ENCODE measurements at regions not wholly inside any gene's neighbourhood (a gene's known extent, or its start where the extent isn't known, plus 50 kb on each side); places are given as distances from the start of the nearest gene placed in this dataset.

DNA sequence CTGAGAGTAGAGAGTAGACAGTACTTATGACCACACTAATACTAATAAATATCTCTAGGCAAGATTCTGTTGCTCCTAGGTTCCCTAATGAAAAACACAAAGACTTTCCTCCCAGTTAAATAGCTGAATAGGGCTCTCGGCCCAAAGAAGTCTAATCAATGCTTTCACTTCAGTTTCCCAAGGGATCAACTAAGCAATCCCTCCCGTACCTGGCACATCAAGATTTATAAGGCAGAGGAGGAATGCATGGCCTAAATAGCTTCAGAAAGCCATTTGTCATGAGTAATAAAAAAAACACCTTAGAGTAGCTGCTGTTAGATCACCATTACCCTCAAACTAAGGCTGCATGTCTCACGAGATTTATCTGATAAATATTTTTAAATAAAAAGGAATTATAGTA, 56.8 kb upstream of the EXOC1L start:
- no peak overlapping the region for H3K4me2 ChIP-seq
- no peaks in the 10 kb centered on the region for H3K36me3 ChIP-seq (ENCODE audit: insufficient read depth)
- ATAC-seq (no peak), DNase-seq (ENCODE audit: low spot score) (no peak)
- H3K27ac ChIP-seq (ENCODE audit: low read depth) = no peak overlapping the region
- no peaks in the 10 kb centered on the region for H4K20me1 ChIP-seq (replicated peaks; ENCODE audit: insufficient read depth)
- H3K27me3 ChIP-seq (ENCODE audit: insufficient read depth) = no peaks in the 10 kb centered on the region
- H3K79me2 ChIP-seq (replicated peaks; ENCODE audit: insufficient read depth) = no peaks in the 10 kb centered on the region
- no peaks in the 10 kb centered on the region for H3K4me1 ChIP-seq (ENCODE audit: insufficient read depth)
- TF ChIP-seq EZH2 (IDR thresholded peaks at IDR 0.05; ENCODE audit: low read depth, unreplicated experiment) (no peak), POLR2AphosphoS5 (IDR thresholded peaks at IDR 0.05; ENCODE audit: low read depth) (no peak), ZNF331 (CRISPR knock-in tag; IDR thresholded peaks at IDR 0.05; ENCODE audit: low read depth) (no peak), CREB1 (CRISPR knock-in tag; IDR thresholded peaks at IDR 0.05; ENCODE audit: low read depth) (no peak), ZNF114 (CRISPR knock-in tag; IDR thresholded peaks at IDR 0.05) (no peak), NANOG (IDR thresholded peaks at IDR 0.05; ENCODE audit: borderline replicate concordance) (no peak), STAT1 (IDR thresholded peaks at IDR 0.05; ENCODE audit: unreplicated experiment) (no peak), EZH2phosphoT487 (IDR thresholded peaks at IDR 0.05; ENCODE audit: unreplicated experiment) (no peak)
- TF ChIP-seq, protein P1, sequence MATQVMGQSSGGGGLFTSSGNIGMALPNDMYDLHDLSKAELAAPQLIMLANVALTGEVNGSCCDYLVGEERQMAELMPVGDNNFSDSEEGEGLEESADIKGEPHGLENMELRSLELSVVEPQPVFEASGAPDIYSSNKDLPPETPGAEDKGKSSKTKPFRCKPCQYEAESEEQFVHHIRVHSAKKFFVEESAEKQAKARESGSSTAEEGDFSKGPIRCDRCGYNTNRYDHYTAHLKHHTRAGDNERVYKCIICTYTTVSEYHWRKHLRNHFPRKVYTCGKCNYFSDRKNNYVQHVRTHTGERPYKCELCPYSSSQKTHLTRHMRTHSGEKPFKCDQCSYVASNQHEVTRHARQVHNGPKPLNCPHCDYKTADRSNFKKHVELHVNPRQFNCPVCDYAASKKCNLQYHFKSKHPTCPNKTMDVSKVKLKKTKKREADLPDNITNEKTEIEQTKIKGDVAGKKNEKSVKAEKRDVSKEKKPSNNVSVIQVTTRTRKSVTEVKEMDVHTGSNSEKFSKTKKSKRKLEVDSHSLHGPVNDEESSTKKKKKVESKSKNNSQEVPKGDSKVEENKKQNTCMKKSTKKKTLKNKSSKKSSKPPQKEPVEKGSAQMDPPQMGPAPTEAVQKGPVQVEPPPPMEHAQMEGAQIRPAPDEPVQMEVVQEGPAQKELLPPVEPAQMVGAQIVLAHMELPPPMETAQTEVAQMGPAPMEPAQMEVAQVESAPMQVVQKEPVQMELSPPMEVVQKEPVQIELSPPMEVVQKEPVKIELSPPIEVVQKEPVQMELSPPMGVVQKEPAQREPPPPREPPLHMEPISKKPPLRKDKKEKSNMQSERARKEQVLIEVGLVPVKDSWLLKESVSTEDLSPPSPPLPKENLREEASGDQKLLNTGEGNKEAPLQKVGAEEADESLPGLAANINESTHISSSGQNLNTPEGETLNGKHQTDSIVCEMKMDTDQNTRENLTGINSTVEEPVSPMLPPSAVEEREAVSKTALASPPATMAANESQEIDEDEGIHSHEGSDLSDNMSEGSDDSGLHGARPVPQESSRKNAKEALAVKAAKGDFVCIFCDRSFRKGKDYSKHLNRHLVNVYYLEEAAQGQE (IDR thresholded peaks at IDR 0.05; ENCODE audit: unreplicated experiment) = no peak
- TF ChIP-seq, protein P2, sequence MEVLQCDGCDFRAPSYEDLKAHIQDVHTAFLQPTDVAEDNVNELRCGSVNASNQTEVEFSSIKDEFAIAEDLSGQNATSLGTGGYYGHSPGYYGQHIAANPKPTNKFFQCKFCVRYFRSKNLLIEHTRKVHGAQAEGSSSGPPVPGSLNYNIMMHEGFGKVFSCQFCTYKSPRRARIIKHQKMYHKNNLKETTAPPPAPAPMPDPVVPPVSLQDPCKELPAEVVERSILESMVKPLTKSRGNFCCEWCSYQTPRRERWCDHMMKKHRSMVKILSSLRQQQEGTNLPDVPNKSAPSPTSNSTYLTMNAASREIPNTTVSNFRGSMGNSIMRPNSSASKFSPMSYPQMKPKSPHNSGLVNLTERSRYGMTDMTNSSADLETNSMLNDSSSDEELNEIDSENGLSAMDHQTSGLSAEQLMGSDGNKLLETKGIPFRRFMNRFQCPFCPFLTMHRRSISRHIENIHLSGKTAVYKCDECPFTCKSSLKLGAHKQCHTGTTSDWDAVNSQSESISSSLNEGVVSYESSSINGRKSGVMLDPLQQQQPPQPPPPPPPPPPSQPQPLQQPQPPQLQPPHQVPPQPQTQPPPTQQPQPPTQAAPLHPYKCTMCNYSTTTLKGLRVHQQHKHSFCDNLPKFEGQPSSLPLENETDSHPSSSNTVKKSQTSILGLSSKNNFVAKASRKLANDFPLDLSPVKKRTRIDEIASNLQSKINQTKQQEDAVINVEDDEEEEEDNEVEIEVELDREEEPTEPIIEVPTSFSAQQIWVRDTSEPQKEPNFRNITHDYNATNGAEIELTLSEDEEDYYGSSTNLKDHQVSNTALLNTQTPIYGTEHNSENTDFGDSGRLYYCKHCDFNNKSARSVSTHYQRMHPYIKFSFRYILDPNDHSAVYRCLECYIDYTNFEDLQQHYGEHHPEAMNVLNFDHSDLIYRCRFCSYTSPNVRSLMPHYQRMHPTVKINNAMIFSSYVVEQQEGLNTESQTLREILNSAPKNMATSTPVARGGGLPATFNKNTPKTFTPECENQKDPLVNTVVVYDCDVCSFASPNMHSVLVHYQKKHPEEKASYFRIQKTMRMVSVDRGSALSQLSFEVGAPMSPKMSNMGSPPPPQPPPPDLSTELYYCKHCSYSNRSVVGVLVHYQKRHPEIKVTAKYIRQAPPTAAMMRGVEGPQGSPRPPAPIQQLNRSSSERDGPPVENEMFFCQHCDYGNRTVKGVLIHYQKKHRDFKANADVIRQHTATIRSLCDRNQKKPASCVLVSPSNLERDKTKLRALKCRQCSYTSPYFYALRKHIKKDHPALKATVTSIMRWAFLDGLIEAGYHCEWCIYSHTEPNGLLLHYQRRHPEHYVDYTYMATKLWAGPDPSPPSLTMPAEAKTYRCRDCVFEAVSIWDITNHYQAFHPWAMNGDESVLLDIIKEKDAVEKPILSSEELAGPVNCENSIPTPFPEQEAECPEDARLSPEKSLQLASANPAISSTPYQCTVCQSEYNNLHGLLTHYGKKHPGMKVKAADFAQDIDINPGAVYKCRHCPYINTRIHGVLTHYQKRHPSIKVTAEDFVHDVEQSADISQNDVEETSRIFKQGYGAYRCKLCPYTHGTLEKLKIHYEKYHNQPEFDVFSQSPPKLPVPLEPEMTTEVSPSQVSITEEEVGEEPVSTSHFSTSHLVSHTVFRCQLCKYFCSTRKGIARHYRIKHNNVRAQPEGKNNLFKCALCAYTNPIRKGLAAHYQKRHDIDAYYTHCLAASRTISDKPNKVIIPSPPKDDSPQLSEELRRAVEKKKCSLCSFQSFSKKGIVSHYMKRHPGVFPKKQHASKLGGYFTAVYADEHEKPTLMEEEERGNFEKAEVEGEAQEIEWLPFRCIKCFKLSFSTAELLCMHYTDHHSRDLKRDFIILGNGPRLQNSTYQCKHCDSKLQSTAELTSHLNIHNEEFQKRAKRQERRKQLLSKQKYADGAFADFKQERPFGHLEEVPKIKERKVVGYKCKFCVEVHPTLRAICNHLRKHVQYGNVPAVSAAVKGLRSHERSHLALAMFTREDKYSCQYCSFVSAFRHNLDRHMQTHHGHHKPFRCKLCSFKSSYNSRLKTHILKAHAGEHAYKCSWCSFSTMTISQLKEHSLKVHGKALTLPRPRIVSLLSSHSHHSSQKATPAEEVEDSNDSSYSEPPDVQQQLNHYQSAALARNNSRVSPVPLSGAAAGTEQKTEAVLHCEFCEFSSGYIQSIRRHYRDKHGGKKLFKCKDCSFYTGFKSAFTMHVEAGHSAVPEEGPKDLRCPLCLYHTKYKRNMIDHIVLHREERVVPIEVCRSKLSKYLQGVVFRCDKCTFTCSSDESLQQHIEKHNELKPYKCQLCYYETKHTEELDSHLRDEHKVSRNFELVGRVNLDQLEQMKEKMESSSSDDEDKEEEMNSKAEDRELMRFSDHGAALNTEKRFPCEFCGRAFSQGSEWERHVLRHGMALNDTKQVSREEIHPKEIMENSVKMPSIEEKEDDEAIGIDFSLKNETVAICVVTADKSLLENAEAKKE (CRISPR knock-in tag; IDR thresholded peaks at IDR 0.05) = no peak
- TF ChIP-seq, protein P3, sequence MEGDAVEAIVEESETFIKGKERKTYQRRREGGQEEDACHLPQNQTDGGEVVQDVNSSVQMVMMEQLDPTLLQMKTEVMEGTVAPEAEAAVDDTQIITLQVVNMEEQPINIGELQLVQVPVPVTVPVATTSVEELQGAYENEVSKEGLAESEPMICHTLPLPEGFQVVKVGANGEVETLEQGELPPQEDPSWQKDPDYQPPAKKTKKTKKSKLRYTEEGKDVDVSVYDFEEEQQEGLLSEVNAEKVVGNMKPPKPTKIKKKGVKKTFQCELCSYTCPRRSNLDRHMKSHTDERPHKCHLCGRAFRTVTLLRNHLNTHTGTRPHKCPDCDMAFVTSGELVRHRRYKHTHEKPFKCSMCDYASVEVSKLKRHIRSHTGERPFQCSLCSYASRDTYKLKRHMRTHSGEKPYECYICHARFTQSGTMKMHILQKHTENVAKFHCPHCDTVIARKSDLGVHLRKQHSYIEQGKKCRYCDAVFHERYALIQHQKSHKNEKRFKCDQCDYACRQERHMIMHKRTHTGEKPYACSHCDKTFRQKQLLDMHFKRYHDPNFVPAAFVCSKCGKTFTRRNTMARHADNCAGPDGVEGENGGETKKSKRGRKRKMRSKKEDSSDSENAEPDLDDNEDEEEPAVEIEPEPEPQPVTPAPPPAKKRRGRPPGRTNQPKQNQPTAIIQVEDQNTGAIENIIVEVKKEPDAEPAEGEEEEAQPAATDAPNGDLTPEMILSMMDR (conservative IDR thresholded peaks at IDR 0.05; ENCODE audit: low read depth in 2 of 2) = no peak
- TF ChIP-seq, protein P4, sequence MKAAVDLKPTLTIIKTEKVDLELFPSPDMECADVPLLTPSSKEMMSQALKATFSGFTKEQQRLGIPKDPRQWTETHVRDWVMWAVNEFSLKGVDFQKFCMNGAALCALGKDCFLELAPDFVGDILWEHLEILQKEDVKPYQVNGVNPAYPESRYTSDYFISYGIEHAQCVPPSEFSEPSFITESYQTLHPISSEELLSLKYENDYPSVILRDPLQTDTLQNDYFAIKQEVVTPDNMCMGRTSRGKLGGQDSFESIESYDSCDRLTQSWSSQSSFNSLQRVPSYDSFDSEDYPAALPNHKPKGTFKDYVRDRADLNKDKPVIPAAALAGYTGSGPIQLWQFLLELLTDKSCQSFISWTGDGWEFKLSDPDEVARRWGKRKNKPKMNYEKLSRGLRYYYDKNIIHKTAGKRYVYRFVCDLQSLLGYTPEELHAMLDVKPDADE (IDR thresholded peaks at IDR 0.05) = no peak
- H3K4me3 ChIP-seq = no peak overlapping the region
- peaks cover 5% of the 10 kb centered on the region; the same call in 2 of the 3 replicates for H3K4me1 Mint-ChIP-seq
- H3K27me3 Mint-ChIP-seq (ENCODE audit: insufficient read depth, low read depth, poor library complexity) = no peaks in the 10 kb centered on the region
- no peaks in the 10 kb centered on the region for H3K36me3 Mint-ChIP-seq (ENCODE audit: low read depth)
- no peaks in the 10 kb centered on the region for H3K9me3 Mint-ChIP-seq
- H3K27ac Mint-ChIP-seq = no peak overlapping the region
- no peaks in the 10 kb centered on the region for H3K9me2 ChIP-seq (ENCODE audit: insufficient read depth)
- H3F3A ChIP-seq (replicated peaks; ENCODE audit: low read depth) = no peaks in the 10 kb centered on the region
- no peak overlapping the region for H2AFZ ChIP-seq
- no peak overlapping the region for H3K4me3 Mint-ChIP-seq
